AG09319 (cell line): ENCODE measurements at regions not wholly inside any gene's neighbourhood (a gene's known extent, or its start where the extent isn't known, plus 50 kb on each side); places are given as distances from the start of the nearest gene placed in this dataset.

Source experiments
- DNase-seq: peaks from one replicate; pipeline ENCODE4 v3.0.0-alpha.2; 2010; ENCODE audit warnings: low read depth; ENCODE audit errors: extremely low read depth
- TF ChIP-seq, protein P1 (sequence below): IDR thresholded peaks from 2 replicates; pipeline ENCODE4 v1.5.1; 2011; ENCODE audit warnings: low read depth, mild to moderate bottlenecking, inconsistent platforms, low read length, moderate library complexity

DNA sequence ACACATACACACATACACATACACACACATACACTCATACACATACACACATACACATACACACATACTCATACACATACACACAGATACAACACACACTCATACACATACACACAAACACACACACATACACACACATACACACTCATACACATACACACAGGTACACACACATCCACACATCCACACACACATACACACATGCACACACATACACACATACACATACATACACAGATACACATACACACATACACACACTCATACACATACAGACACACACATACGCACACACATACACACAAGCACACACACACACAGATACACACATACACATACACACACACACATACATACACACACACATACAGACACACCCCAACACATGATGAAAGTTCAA, 729.1 kb upstream of the SOX11 start:
- TF ChIP-seq, protein P1, sequence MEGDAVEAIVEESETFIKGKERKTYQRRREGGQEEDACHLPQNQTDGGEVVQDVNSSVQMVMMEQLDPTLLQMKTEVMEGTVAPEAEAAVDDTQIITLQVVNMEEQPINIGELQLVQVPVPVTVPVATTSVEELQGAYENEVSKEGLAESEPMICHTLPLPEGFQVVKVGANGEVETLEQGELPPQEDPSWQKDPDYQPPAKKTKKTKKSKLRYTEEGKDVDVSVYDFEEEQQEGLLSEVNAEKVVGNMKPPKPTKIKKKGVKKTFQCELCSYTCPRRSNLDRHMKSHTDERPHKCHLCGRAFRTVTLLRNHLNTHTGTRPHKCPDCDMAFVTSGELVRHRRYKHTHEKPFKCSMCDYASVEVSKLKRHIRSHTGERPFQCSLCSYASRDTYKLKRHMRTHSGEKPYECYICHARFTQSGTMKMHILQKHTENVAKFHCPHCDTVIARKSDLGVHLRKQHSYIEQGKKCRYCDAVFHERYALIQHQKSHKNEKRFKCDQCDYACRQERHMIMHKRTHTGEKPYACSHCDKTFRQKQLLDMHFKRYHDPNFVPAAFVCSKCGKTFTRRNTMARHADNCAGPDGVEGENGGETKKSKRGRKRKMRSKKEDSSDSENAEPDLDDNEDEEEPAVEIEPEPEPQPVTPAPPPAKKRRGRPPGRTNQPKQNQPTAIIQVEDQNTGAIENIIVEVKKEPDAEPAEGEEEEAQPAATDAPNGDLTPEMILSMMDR = no peak
- no peak for DNase-seq

DNA sequence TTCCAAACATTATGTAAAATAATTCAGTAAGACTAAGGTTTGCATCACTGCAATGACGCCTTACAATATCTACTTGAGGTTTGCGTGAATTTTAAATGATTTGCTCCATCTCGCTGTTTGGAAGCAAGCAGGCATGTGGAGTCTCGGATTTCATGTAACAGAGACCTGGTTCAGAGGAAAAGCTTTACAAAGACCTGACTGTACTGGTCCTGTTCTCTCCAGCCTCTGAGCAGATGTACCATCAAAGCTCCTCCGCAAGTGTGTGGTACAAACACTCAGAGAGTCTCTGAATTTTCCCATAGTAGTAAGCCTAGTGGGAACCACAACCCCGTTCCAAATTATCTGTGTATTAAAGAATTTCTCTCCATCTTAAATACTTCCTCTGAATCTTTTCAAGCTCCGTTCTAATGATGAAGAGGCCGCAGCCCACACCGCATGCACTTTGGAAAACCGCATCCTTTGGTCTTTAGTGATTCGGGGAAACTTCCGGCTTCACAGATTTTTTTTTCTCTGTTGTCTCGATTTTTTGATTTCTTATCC, 728.1 kb upstream of the SOX11 start:
- TF ChIP-seq, protein P1 = no peak
- no peak for DNase-seq

DNA sequence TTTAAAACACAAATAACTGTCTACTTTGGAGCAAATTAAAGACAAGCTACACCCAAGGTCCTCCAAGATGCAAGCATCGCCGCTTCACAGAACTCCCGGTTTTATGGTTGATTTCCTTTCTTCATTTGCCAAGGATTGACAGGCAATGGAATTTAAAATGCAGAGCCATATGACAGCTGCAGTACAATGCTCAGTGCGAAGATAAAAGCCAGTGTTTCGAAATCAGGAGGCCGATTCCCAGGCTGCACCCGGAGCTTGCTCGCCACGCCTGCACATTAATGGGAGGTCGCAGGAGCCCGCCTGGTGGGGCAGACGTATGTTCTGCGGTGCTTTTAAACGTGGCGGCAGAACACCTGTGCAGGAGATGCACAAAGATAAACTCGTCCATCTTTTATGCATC, 727.6 kb upstream of the SOX11 start:
- DNase-seq = no peak
- TF ChIP-seq, protein P1 = no peak

DNA sequence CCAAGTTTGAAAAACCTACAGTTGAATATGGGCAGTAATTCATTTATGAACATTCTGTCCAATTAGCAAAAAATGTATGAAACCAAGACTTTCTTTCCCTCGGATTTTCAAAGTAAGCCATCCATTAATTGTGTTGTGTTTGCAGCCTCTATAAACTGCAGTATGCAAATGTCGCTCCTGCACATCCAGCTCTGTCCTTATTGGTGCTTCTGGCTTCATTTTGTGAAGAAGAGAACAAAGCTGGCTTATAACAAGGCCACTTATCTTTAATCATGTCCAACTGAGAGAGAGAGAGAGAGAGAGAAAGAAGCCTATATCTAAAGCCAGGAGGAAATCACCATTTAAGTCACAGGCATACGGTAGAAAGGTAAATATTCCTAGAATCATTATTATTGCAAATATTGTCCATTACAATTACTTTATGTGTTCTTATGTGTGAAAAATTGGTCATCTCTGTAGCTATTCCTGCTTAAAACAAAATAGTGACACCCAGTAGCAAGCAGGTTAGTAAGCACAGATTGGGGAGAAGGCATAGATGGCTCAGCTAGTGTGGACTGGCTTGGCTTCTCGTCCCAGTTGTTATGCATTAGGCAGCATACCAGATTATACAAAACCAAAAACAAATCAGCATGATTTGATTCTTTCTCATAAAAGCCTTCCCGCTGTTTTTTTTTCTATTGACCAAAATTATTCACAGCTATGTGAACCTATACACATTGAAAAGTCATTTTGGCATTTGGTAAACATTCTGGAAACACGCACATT, 726.4 kb upstream of the SOX11 start:
- TF ChIP-seq, protein P1 = no peak
- no peak for DNase-seq

DNA sequence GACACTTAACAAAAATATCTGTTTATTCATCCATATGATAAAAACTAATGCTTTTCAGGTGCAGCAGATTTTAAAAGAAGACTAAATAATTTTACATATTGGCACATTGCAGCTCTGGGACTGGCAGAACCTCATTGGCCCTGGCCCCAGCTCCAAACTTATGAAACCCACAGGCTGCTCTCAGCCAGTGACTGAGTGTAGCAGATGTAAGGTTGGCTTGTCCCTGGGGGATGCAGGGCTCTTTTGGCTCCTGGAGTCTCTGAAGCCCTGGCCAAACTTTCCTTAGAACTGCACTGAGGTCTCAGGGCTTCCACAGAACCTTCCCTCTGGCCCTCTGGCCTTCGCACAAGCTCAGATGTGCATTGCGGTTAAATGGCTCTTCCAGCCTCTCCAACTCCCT, 725.0 kb upstream of the SOX11 start:
- TF ChIP-seq, protein P1 = no peak
- no peak for DNase-seq

DNA sequence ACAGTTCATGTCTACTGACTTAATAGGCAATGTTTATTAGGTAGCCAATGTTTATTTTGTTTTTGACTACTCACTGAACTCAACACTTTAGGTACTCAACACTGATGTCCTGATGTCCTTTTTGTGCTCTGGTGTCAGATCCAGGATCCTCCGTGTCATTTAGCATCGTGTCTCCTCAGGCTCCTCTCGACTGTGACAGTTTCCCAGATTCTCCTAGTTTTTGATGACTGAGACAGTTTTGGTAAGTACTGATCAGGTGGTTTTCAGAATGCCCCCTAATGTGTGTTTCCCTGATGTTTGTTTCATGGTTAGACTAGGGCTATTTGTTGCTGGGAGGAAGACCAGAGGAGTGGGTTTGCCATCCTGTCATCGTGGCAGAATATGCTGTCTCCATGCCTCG, 719.7 kb upstream of the SOX11 start:
- no peak for DNase-seq
- TF ChIP-seq, protein P1 = no peak

DNA sequence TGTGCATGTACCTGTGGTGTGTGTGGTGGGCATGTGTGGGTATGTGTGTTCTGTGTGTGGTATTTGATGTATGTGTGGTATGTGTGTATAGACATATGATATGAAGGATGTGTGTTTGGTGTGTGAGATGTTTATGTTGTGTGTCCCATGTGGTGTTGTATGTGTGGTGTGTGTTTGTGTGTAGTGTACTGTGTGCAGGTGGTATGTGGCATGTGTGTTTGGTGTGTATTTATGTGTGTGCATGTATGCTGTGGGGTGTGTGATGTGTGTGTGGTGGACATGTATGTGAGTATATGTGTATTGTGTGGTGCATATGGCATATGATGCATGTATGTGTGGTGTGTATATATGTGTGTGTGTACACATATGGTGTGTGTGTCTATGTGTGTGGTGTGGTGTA, 718.8 kb upstream of the SOX11 start:
- TF ChIP-seq, protein P1 = no peak
- no peak for DNase-seq
